A673 (cell line): ENCODE measurements at regions not wholly inside any gene's neighbourhood (a gene's known extent, or its start where the extent isn't known, plus 50 kb on each side); places are given as distances from the start of the nearest gene placed in this dataset.

Experiments
- CTCF ChIP-seq: fragments of 300-800, 200-600 bp; sonication (generic); conservative IDR thresholded peaks from 2 replicates; pipeline ENCODE4 v1.5.1; 2017; ENCODE audit warnings: low read depth, mild to moderate bottlenecking, antibody characterized with exemption, low read length, moderate library complexity, mixed read lengths
- EZH2 ChIP-seq: fragments of 200-600 bp; sonication (generic); IDR thresholded peaks from 2 replicates; pipeline ENCODE4 v1.6.1; 2017; ENCODE audit warnings: borderline replicate concordance, low read depth, mild to moderate bottlenecking, mixed read lengths, antibody characterized with exemption, low read length; ENCODE audit not compliant: poor library complexity, severe bottlenecking

- TF ChIP-seq CTCF: no peak
- no peak for TF ChIP-seq EZH2
Observed at GRCh38 chr14:58898655-58899316, 261.0 kb downstream of the DACT1 start.
